ENCODE measurements at regions not wholly inside any gene's neighbourhood (a gene's known extent, or its start where the extent isn't known, plus 50 kb on each side); places are given as distances from the start of the nearest gene placed in this dataset.

DNA sequence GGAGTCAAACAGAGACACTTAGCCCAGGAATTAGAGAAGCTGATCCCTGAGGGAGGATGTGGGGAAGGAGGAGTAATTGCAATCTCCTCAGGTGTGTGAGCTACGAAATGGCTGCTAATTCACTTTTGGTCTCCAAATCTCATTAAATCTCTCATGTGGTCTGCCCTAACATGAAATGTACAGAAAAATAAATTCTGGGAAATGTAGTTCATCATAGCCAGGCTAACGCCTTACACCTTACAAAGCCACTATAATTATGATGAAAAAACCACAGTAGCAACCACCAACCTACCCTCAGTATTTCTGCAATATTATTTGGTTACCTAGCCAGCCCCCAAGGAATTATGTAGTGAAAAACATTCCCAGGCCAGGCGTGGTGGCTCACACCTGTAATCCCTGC, 354.0 kb downstream of the TMEM167A start:
- WGBS (ENCODE audit: missing lambda C conversion rate), result 38% methylated on average over 3 of the region's 3 CpGs
- CTCF ChIA-PET, result no interaction called here
- no peak overlapping the region for H3K27ac ChIP-seq
- H3K9me3 ChIP-seq, result 0 out of 3 replicates have a peak, but pooled peaks cover 2% of the 10 kb centered on the region
- no peak for ATAC-seq
- TF ChIP-seq KDM5A (IDR thresholded peaks at IDR 0.05) (no peak), EHMT2 (IDR thresholded peaks at IDR 0.05; ENCODE audit: low read depth) (no peak), PHF8 (IDR thresholded peaks at IDR 0.05; ENCODE audit: borderline replicate concordance, low read depth) (no peak), RFX5 (IDR thresholded peaks at IDR 0.05) (no peak), GATA3 (IDR thresholded peaks at IDR 0.05; ENCODE audit: borderline replicate concordance) (no peak), FOSL2 (IDR thresholded peaks at IDR 0.05) (no peak), FOSL2 (CRISPR knock-in tag; IDR thresholded peaks at IDR 0.05) (no peak), JUNB (IDR thresholded peaks at IDR 0.05) (no peak), EHF (CRISPR knock-in tag; IDR thresholded peaks at IDR 0.05) (no peak), HDAC2 (IDR thresholded peaks at IDR 0.05) (no peak), CBX8 (IDR thresholded peaks at IDR 0.05) (no peak)
- TF ChIP-seq, protein P1, sequence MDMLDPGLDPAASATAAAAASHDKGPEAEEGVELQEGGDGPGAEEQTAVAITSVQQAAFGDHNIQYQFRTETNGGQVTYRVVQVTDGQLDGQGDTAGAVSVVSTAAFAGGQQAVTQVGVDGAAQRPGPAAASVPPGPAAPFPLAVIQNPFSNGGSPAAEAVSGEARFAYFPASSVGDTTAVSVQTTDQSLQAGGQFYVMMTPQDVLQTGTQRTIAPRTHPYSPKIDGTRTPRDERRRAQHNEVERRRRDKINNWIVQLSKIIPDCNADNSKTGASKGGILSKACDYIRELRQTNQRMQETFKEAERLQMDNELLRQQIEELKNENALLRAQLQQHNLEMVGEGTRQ (IDR thresholded peaks at IDR 0.05), result no peak
- TF ChIP-seq, protein P2, sequence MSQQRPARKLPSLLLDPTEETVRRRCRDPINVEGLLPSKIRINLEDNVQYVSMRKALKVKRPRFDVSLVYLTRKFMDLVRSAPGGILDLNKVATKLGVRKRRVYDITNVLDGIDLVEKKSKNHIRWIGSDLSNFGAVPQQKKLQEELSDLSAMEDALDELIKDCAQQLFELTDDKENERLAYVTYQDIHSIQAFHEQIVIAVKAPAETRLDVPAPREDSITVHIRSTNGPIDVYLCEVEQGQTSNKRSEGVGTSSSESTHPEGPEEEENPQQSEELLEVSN (IDR thresholded peaks at IDR 0.05; ENCODE audit: borderline replicate concordance, low read depth), result no peak
- TF ChIP-seq, protein P3, sequence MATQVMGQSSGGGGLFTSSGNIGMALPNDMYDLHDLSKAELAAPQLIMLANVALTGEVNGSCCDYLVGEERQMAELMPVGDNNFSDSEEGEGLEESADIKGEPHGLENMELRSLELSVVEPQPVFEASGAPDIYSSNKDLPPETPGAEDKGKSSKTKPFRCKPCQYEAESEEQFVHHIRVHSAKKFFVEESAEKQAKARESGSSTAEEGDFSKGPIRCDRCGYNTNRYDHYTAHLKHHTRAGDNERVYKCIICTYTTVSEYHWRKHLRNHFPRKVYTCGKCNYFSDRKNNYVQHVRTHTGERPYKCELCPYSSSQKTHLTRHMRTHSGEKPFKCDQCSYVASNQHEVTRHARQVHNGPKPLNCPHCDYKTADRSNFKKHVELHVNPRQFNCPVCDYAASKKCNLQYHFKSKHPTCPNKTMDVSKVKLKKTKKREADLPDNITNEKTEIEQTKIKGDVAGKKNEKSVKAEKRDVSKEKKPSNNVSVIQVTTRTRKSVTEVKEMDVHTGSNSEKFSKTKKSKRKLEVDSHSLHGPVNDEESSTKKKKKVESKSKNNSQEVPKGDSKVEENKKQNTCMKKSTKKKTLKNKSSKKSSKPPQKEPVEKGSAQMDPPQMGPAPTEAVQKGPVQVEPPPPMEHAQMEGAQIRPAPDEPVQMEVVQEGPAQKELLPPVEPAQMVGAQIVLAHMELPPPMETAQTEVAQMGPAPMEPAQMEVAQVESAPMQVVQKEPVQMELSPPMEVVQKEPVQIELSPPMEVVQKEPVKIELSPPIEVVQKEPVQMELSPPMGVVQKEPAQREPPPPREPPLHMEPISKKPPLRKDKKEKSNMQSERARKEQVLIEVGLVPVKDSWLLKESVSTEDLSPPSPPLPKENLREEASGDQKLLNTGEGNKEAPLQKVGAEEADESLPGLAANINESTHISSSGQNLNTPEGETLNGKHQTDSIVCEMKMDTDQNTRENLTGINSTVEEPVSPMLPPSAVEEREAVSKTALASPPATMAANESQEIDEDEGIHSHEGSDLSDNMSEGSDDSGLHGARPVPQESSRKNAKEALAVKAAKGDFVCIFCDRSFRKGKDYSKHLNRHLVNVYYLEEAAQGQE (IDR thresholded peaks at IDR 0.05), result no peak
- POLR2A ChIA-PET, result no interaction called here
- FAIRE-seq, result no peak
- no peak overlapping the region for H3K4me3 ChIP-seq
- DNase-seq (ENCODE audit: low read depth in 1 of 2, low spot score in 1 of 2), result no peak
- H3K4me1 ChIP-seq, result no peaks in the 10 kb centered on the region
- no peak overlapping the region for H3K4me2 ChIP-seq

DNA sequence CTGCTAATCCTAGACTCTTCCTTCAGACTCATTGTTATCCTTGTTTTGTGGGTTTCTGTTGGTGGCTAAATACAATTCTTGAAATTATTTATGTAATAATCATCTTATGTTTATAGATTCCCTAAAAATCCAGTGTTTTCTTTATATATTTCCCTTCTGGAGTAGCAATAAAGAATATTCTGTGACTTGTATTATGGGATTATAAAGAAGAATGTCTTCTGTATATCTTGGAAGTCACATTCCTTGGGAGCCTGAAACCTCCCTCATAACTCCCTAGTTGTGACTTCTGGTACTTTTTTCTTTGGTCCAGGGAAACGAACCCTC, 356.1 kb downstream of the TMEM167A start:
- DNase-seq (ENCODE audit: low read depth in 1 of 2, low spot score in 1 of 2) (no peak), FAIRE-seq (no peak), ATAC-seq (no peak)
- 35% methylated on average over 1 of the region's 1 CpG for WGBS (ENCODE audit: missing lambda C conversion rate)
- ChIA-PET CTCF (no interaction called here), POLR2A (no interaction called here)
- Histone ChIP-seq H3K4me1 (no peaks in the 10 kb centered on the region), H3K4me2 (no peak overlapping the region), H3K27ac (no peak overlapping the region), H3K9me3 (0 out of 3 replicates have a peak, but pooled peaks cover 2% of the 10 kb centered on the region), H3K4me3 (no peak overlapping the region)
- TF ChIP-seq TP53 (CRISPR knock-in tag; IDR thresholded peaks at IDR 0.05), result no peak
- TF ChIP-seq, protein P4, sequence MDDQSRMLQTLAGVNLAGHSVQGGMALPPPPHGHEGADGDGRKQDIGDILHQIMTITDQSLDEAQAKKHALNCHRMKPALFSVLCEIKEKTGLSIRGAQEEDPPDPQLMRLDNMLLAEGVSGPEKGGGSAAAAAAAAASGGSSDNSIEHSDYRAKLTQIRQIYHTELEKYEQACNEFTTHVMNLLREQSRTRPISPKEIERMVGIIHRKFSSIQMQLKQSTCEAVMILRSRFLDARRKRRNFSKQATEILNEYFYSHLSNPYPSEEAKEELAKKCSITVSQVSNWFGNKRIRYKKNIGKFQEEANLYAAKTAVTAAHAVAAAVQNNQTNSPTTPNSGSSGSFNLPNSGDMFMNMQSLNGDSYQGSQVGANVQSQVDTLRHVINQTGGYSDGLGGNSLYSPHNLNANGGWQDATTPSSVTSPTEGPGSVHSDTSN (IDR thresholded peaks at IDR 0.05), result no peak

DNA sequence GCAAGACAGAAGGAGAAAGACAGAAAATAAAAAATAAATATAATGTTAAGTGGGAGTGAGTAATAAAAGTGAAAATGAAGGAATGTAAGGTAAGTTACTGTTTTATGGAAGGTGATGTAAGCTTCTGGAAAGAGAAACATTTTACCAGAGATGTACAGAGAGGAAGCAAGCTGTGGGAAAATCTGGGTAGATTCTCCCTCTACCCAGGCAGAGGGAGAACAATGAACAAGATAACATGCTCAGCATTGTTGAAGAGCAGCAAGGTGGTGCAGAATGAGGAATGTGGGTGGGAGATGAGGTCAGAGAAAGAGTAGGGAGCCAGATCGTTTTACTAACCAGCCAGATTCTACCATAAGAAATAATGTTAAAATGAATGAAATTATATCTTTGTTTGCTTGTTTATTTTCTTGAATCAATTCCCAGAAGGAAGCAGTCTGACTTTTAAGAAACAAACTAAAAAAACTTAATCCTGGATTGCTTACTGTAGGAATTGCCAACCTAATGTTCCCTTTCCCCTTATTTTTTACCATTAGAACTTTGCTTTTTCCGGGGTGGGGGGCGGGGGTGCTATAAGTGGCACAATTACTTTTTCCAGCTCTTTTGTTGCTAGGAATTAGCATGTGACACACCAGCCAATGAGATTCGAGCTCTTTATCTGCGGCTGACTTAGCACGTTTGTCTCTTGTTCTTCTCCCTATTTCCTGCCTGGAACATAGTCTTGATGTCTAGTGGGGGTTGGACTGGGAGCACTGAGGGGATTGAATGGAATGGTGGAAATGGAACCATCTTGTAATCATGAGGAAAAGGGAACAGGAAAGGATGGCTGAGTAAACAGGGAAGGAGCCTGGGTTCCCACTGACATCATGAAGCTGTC, 356.7 kb downstream of the TMEM167A start:
- FAIRE-seq (no peak), DNase-seq (ENCODE audit: low read depth in 1 of 2, low spot score in 1 of 2) (no peak), ATAC-seq (no peak)
- no peak overlapping the region for H3K4me2 ChIP-seq
- H3K27ac ChIP-seq, result no peak overlapping the region
- 32% methylated on average over 6 of the region's 6 CpGs for WGBS (ENCODE audit: missing lambda C conversion rate)
- POLR2A ChIA-PET, result no interaction called here
- 0 out of 3 replicates have a peak, but pooled peaks cover under 1% of the 10 kb centered on the region for H3K9me3 ChIP-seq
- no peak for TF ChIP-seq RAD21 (conservative IDR thresholded peaks at IDR 0.05 in 1 of 2, IDR thresholded peaks at IDR 0.05 in 1 of 2)
- TF ChIP-seq NFE2L2 (conservative IDR thresholded peaks at IDR 0.05; ENCODE audit: low read length), result no peak
- no peak for TF ChIP-seq NPAS2 (CRISPR knock-in tag; IDR thresholded peaks at IDR 0.05; ENCODE audit: borderline replicate concordance)
- no peak for TF ChIP-seq CBX8 (IDR thresholded peaks at IDR 0.05)
- TF ChIP-seq TP53 (CRISPR knock-in tag; IDR thresholded peaks at IDR 0.05), result no peak
- TF ChIP-seq POLR2AphosphoS2 (conservative IDR thresholded peaks at IDR 0.05; ENCODE audit: low read length), result no peak
- no peak for TF ChIP-seq MYC (IDR thresholded peaks at IDR 0.05; ENCODE audit: borderline replicate concordance, low read length)
- TF ChIP-seq, protein P5, sequence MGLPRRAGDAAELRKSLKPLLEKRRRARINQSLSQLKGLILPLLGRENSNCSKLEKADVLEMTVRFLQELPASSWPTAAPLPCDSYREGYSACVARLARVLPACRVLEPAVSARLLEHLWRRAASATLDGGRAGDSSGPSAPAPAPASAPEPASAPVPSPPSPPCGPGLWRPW (IDR thresholded peaks at IDR 0.05), result no peak
- no peak for TF ChIP-seq ESRRA (IDR thresholded peaks at IDR 0.05; ENCODE audit: borderline replicate concordance, low read length)
- no peak for TF ChIP-seq RARB (CRISPR knock-in tag; IDR thresholded peaks at IDR 0.05)
- TF ChIP-seq HEYL (CRISPR knock-in tag; IDR thresholded peaks at IDR 0.05), result no peak
- TF ChIP-seq TFCP2L1 (CRISPR knock-in tag; IDR thresholded peaks at IDR 0.05), result no peak
- H3K4me1 ChIP-seq, result no peaks in the 10 kb centered on the region
- no peak overlapping the region for H3K4me3 ChIP-seq
- CTCF ChIA-PET, result no interaction called here
